Urothelium cell line (cell line): ENCODE measurements at regions not wholly inside any gene's neighbourhood (a gene's known extent, or its start where the extent isn't known, plus 50 kb on each side); places are given as distances from the start of the nearest gene placed in this dataset.
A peak's percentile ranks its signal among the peaks of the same experiment; 100 is the strongest.

Experiments used
- DNase-seq: peaks from one replicate; pipeline ENCODE4 v3.0.0; 2011; ENCODE audit warnings: low spot score, mixed read lengths
- FAIRE-seq: peaks from 2 replicates; lab custom pipeline; 2011; peaks lifted over from hg19 to GRCh38; lab: Jason Lieb, UNC

GRCh38 chrX:39971760-39972159, 126.0 kb downstream of the BCOR start:
- FAIRE-seq, result no peak
- DNase-seq, result no peak

- no peak for DNase-seq
- no peak for FAIRE-seq
Observed at GRCh38 chrX:39972340-39972739, 125.4 kb downstream of the BCOR start.

- no peak for DNase-seq
- FAIRE-seq, result no peak
Observed at GRCh38 chrX:39973810-39974209, 123.9 kb downstream of the BCOR start.

- DNase-seq (no peak), FAIRE-seq (no peak)
Observed at GRCh38 chrX:39974270-39974669, 123.5 kb downstream of the BCOR start.

GRCh38 chrX:39975101-39975925, 122.4 kb downstream of the BCOR start:
- no peak for FAIRE-seq
- DNase-seq, result peak; percentile 54

GRCh38 chrX:39981946-39982345, 115.8 kb downstream of the BCOR start:
- FAIRE-seq (no peak), DNase-seq (no peak)

GRCh38 chrX:39982948-39983347, 114.8 kb downstream of the BCOR start:
- FAIRE-seq (no peak), DNase-seq (no peak)

GRCh38 chrX:39983715-39984114, 114.0 kb downstream of the BCOR start:
- FAIRE-seq, result no peak

GRCh38 chrX:39984191-39984956, 113.4 kb downstream of the BCOR start:
- FAIRE-seq, result no peak

More at GRCh38 chrX:39983715-39984114, 114.0 kb downstream of the BCOR start:
- DNase-seq, result peak; percentile 60

GRCh38 chrX:39985071-39985470, 112.7 kb downstream of the BCOR start:
- FAIRE-seq, result no peak
- DNase-seq, result no peak

More at GRCh38 chrX:39984191-39984956, 113.4 kb downstream of the BCOR start:
- peak; percentile 33 for DNase-seq

GRCh38 chrX:39985551-39985950, 112.2 kb downstream of the BCOR start:
- no peak for FAIRE-seq
- DNase-seq, result no peak

- no peak for DNase-seq
- no peak for FAIRE-seq
Observed at GRCh38 chrX:39988496-39988895, 109.3 kb downstream of the BCOR start.

- no peak for FAIRE-seq
- DNase-seq, result no peak
Observed at GRCh38 chrX:39990388-39990787, 107.4 kb downstream of the BCOR start.

- DNase-seq (no peak), FAIRE-seq (no peak)
Observed at GRCh38 chrX:39992300-39992699, 105.5 kb downstream of the BCOR start.

- no peak for FAIRE-seq
- DNase-seq, result no peak
Observed at GRCh38 chrX:39995457-39995856, 102.3 kb downstream of the BCOR start.

- DNase-seq (no peak), FAIRE-seq (no peak)
Observed at GRCh38 chrX:39996536-39996935, 101.2 kb downstream of the BCOR start.

- DNase-seq (no peak), FAIRE-seq (no peak)
Observed at GRCh38 chrX:39998636-39999406, 98.9 kb downstream of the BCOR start.
